ENCODE measurements at regions not wholly inside any gene's neighbourhood (a gene's known extent, or its start where the extent isn't known, plus 50 kb on each side); places are given as distances from the start of the nearest gene placed in this dataset.

- TF ChIP-seq CTCF (IDR thresholded peaks at IDR 0.05; ENCODE audit: poor library complexity) (no peak), EZH2phosphoT487 (IDR thresholded peaks at IDR 0.05; ENCODE audit: low read depth, severe bottlenecking, unreplicated experiment) (no peak), EZH2 (IDR thresholded peaks at IDR 0.05; ENCODE audit: borderline replicate concordance) (no peak)
Observed at GRCh38 chr15:54790693-54791092, 406.0 kb downstream of the RSL24D1 start.

Measured in hepatocyte (in vitro differentiated cells).